Renal cortical epithelial cell (primary cell): ENCODE measurements at regions not wholly inside any gene's neighbourhood (a gene's known extent, or its start where the extent isn't known, plus 50 kb on each side); places are given as distances from the start of the nearest gene placed in this dataset.

Source experiments
- DNase-seq: peaks from one replicate; pipeline ENCODE4 v3.0.0-alpha.2; 2011; ENCODE audit warnings: low read depth

GRCh38 chr7:117973975-117974374 is 100.7 kb upstream of the CTTNBP2 start:
- DNase-seq, result no peak

- DNase-seq, result no peak
These were observed 101.7 kb upstream of the CTTNBP2 start for GRCh38 chr7:117974891-117975290.

- no peak for DNase-seq
These were observed 102.2 kb upstream of the CTTNBP2 start for GRCh38 chr7:117975476-117975875.

GRCh38 chr7:117979954-117980497 is 106.8 kb upstream of the CTTNBP2 start:
- DNase-seq, result peak; percentile 44

- DNase-seq, result no peak
These were observed 109.1 kb upstream of the CTTNBP2 start for GRCh38 chr7:117982071-117983055.

- DNase-seq, result peak; percentile 73
These were observed 113.5 kb upstream of the CTTNBP2 start for GRCh38 chr7:117986645-117987269.

- no peak for DNase-seq
These were observed 117.6 kb upstream of the CTTNBP2 start for GRCh38 chr7:117990834-117991233.

- no peak for DNase-seq
These were observed 119.6 kb upstream of the CTTNBP2 start for GRCh38 chr7:117992635-117993376.

- DNase-seq, result peak; percentile 55
These were observed 120.2 kb upstream of the CTTNBP2 start for GRCh38 chr7:117993377-117994003.

- DNase-seq, result no peak
These were observed 122.8 kb upstream of the CTTNBP2 start for GRCh38 chr7:117995850-117996650.

- DNase-seq, result peak; percentile 90
These were observed 124.9 kb upstream of the CTTNBP2 start for GRCh38 chr7:117997862-117998825.

- no peak for DNase-seq
These were observed 127.4 kb upstream of the CTTNBP2 start for GRCh38 chr7:118000480-118001202.

- peak; percentile 83 for DNase-seq
These were observed 130.2 kb upstream of the CTTNBP2 start for GRCh38 chr7:118003476-118003875.

GRCh38 chr7:118005026-118005425 is 131.8 kb upstream of the CTTNBP2 start:
- DNase-seq, result peak; percentile 29

GRCh38 chr7:118006979-118007378 is 133.7 kb upstream of the CTTNBP2 start:
- DNase-seq, result peak; percentile 43

- no peak for DNase-seq
These were observed 136.2 kb upstream of the CTTNBP2 start for GRCh38 chr7:118009419-118009818.

- no peak for DNase-seq
These were observed 138.4 kb upstream of the CTTNBP2 start for GRCh38 chr7:118011652-118012051.

- no peak for DNase-seq
These were observed 140.2 kb upstream of the CTTNBP2 start for GRCh38 chr7:118013252-118014010.
